Caco-2 (cell line): ENCODE measurements at regions not wholly inside any gene's neighbourhood (a gene's known extent, or its start where the extent isn't known, plus 50 kb on each side); places are given as distances from the start of the nearest gene placed in this dataset.

Source experiments
- BruUV-seq: library from RNA; stranded (reverse); fragments of 400-500 nt; replicated peaks from 2 replicates; lab custom pipeline; 2021; lab: Mats Ljungman, UMichigan
- CTCF ChIA-PET: fragments of 300-600 bp; sonication (Branson Sonifier 250); formaldehyde crosslinking; loops from one replicate; lab custom pipeline; 2022; ENCODE audit warnings: antibody characterized with exemption; lab: Charles Lee
- POLR2A ChIA-PET: fragments of 300-600 bp; sonication (Branson Sonifier 250); formaldehyde crosslinking; loops from one replicate; lab custom pipeline; 2022; ENCODE audit warnings: antibody characterized with exemption; lab: Charles Lee
- DNase-seq, 2 experiments: peaks; one replicate each; pipeline versions ENCODE4 v3.0.0 to v3.0.0-alpha.2; 2020 to 2022
- H3K27me3 ChIP-seq: replicated peaks from 2 replicates; pipeline ENCODE4 v1.6.0; 2011; ENCODE audit warnings: low read length; ENCODE audit not compliant: control insufficient read depth, insufficient read depth
- H3K36me3 ChIP-seq: 2 replicates; pipeline ENCODE4 v1.5.1; 2011; ENCODE audit warnings: low read length; ENCODE audit not compliant: control insufficient read depth, insufficient read depth
- H3K4me1 ChIP-seq: fragments of 250-450 bp; sonication (Bioruptor Pico); 2 replicates; pipeline ENCODE4 v1.5.1; 2020; ENCODE audit warnings: mild to moderate bottlenecking
- H3K4me3 ChIP-seq: 2 replicates; pipeline ENCODE4 v1.5.1; 2011; ENCODE audit warnings: low read depth, mild to moderate bottlenecking, control low read depth, low read length
- H3K9me3 ChIP-seq: fragments of 250-450 bp; sonication (Bioruptor Pico); 2 replicates; pipeline ENCODE4 v1.5.1; 2020; ENCODE audit warnings: mild to moderate bottlenecking, moderate library complexity
- H3K27ac Mint-ChIP-seq: one replicate; pipeline ENCODE4 v1.8.0; 2022; ENCODE audit warnings: mixed read lengths; ENCODE audit not compliant: unreplicated experiment
- H3K27me3 Mint-ChIP-seq: one replicate; pipeline ENCODE4 v1.8.0; 2022; ENCODE audit warnings: mixed read lengths; ENCODE audit not compliant: insufficient read depth, unreplicated experiment
- H3K36me3 Mint-ChIP-seq: one replicate; pipeline ENCODE4 v1.8.0; 2022; ENCODE audit warnings: mild to moderate bottlenecking, mixed read lengths; ENCODE audit not compliant: insufficient read depth, unreplicated experiment
- H3K4me1 Mint-ChIP-seq: one replicate; pipeline ENCODE4 v1.8.0; 2022; ENCODE audit warnings: low read depth, mixed read lengths; ENCODE audit not compliant: unreplicated experiment
- H3K4me3 Mint-ChIP-seq: one replicate; pipeline ENCODE4 v1.8.0; 2022; ENCODE audit warnings: mild to moderate bottlenecking, moderate library complexity, mixed read lengths; ENCODE audit not compliant: unreplicated experiment
- H3K9me3 Mint-ChIP-seq: one replicate; pipeline ENCODE4 v1.8.0; 2022; ENCODE audit warnings: mixed read lengths; ENCODE audit not compliant: unreplicated experiment
- CTCF ChIP-seq, 2 experiments: fragments of 200-600 bp in 1 of 2; IDR thresholded peaks; 1 replicate in 1 of 2; 2 replicates in 1 of 2; pipeline versions ENCODE4 v1.5.1 to v1.8.0; 2011 to 2022; ENCODE audit warnings: antibody characterized with exemption in 1 of 2, control low read depth in 1 of 2, inconsistent platforms in 1 of 2, low read depth in 1 of 2, low read length in 1 of 2, mild to moderate bottlenecking in 1 of 2, moderate library complexity in 1 of 2; ENCODE audit not compliant: insufficient read depth in 1 of 2, severe bottlenecking in 1 of 2, unreplicated experiment in 1 of 2
- intact Hi-C: fragments of 100-400 bp; cut with micrococcal nuclease; formaldehyde crosslinking; loops from one replicate; pipeline ENCODE4 v1.10.0; 2022; ENCODE audit not compliant: unreplicated experiment
- microRNA-seq: library from miRNA; unstranded; fragments of <30 nt; microRNA quantifications from one replicate; pipeline ENCODE4 v1.2.0, GENCODE V29; 2022

GRCh38 chr7:93632371-93632770, 57.8 kb upstream of the CALCR start:
- Mint-ChIP-seq H3K27ac (no peak overlapping the region), H3K4me1 (no peaks in the 10 kb centered on the region), H3K36me3 (no peaks in the 10 kb centered on the region), H3K9me3 (no peaks in the 10 kb centered on the region), H3K4me3 (no peak overlapping the region), H3K27me3 (no peaks in the 10 kb centered on the region)
- no peaks in the 10 kb centered on the region for H3K4me1 ChIP-seq
- TF ChIP-seq CTCF (IDR thresholded peaks at IDR 0.05; ENCODE audit: insufficient read depth in 1 of 2, low read depth in 1 of 2, low read length in 1 of 2, severe bottlenecking in 1 of 2, unreplicated experiment in 1 of 2), result no peak
- H3K9me3 ChIP-seq, result no peaks in the 10 kb centered on the region
- ChIA-PET POLR2A (no interaction called here), CTCF (no interaction called here)
- H3K4me3 ChIP-seq, result no peak overlapping the region
- DNase-seq, result no peak
- no TSS peak for BruUV-seq
- H3K27me3 ChIP-seq, result no peaks in the 10 kb centered on the region
- intact Hi-C loops, result no loop called here
- H3K36me3 ChIP-seq, result no peaks in the 10 kb centered on the region

GRCh38 chr7:93629291-93629801, 54.8 kb upstream of the CALCR start:
- H3K4me1 Mint-ChIP-seq, result no peaks in the 10 kb centered on the region
- CTCF ChIA-PET, result no interaction called here
- intact Hi-C loops, result loop anchor here (10.0 kb wide), 1 partner anchor 385 kb away; no protein-coding TSS in a partner anchor
- peaks cover 8% of the 10 kb centered on the region for H3K36me3 Mint-ChIP-seq
- no peak overlapping the region for H3K27ac Mint-ChIP-seq
- Histone ChIP-seq H3K4me1 (no peaks in the 10 kb centered on the region), H3K9me3 (no peaks in the 10 kb centered on the region), H3K36me3 (no peaks in the 10 kb centered on the region), H3K27me3 (no peaks in the 10 kb centered on the region), H3K4me3 (no peak overlapping the region)
- no peak for DNase-seq
- no peak for TF ChIP-seq CTCF (IDR thresholded peaks at IDR 0.05; ENCODE audit: insufficient read depth in 1 of 2, low read depth in 1 of 2, low read length in 1 of 2, severe bottlenecking in 1 of 2, unreplicated experiment in 1 of 2)
- BruUV-seq, result no TSS peak
- no peak overlapping the region for H3K4me3 Mint-ChIP-seq
- H3K9me3 Mint-ChIP-seq, result no peaks in the 10 kb centered on the region
- H3K27me3 Mint-ChIP-seq, result no peaks in the 10 kb centered on the region
- POLR2A ChIA-PET, result no interaction called here

DNA sequence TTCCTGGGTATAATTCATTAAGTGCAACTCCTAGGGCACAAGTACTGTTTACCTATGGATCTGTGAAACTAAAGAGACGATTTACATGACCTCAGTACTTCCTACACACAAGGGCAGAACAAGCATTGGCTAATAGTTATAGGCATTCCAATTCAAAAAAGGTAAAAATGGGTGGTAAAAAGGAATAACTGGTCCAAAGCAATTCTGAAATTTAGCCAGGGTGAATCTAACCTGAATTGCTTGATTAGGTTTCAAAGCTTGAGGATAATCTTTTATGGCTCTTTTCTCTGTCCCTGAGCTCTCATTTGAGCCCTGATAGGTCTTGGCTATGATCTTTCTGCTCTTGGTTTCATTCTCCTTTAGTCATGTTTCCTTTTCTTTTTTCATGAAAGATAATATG, 52.3 kb upstream of the CALCR start:
- no peaks in the 10 kb centered on the region for H3K27me3 ChIP-seq
- no peaks in the 10 kb centered on the region for H3K4me1 ChIP-seq
- POLR2A ChIA-PET, result no interaction called here
- no peak for TF ChIP-seq CTCF (IDR thresholded peaks at IDR 0.05; ENCODE audit: insufficient read depth in 1 of 2, low read depth in 1 of 2, low read length in 1 of 2, severe bottlenecking in 1 of 2, unreplicated experiment in 1 of 2)
- Mint-ChIP-seq H3K4me1 (peaks cover 6% of the 10 kb centered on the region), H3K27ac (no peak overlapping the region), H3K9me3 (no peaks in the 10 kb centered on the region), H3K4me3 (no peak overlapping the region), H3K27me3 (no peaks in the 10 kb centered on the region), H3K36me3 (peaks cover 8% of the 10 kb centered on the region)
- H3K4me3 ChIP-seq, result no peak overlapping the region
- BruUV-seq, result no TSS peak
- no peak for DNase-seq
- no peaks in the 10 kb centered on the region for H3K9me3 ChIP-seq
- intact Hi-C loops, result loop anchor here (10.0 kb wide), 1 partner anchor 382 kb away; no protein-coding TSS in a partner anchor
- CTCF ChIA-PET, result no interaction called here
- H3K36me3 ChIP-seq, result no peaks in the 10 kb centered on the region

Small RNA genes lying in the stretch of these regions (microRNA-seq; reads per million reads assigned to microRNA genes)
- gene MIR4652, result 0.74 reads per million
